ENCODE measurements at regions not wholly inside any gene's neighbourhood (a gene's known extent, or its start where the extent isn't known, plus 50 kb on each side); places are given as distances from the start of the nearest gene placed in this dataset.

DNA sequence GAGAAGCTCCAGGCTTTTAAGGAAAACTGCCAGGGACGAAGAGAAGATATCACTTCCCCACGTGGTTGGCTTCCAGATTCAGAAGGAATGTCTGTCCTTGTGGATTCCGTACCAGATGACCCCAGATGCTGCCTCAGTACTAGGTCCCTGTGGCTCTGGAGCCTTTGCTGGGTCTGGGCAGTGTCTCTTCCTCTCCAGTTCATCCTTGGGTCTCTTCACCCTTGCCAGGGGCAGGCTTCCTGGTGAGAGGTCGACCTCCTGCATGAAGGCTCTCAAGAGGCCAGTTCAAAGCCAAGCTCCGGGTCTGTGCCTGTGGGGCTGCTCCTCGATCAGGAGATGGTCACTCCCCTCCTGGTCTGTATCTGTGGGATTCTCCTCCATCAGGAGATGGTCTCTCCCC is 74.7 kb upstream of the B3GAT1 start:
- H3K4me2 ChIP-seq (ENCODE audit: low read depth, low read length), result no peak overlapping the region
- H3K9me3 ChIP-seq (ENCODE audit: low read length), result no peaks in the 10 kb centered on the region
- intact Hi-C loops (cut with micrococcal nuclease; ENCODE audit: unreplicated experiment), result no loop called here
- no peaks in the 10 kb centered on the region for H3K27me3 ChIP-seq (ENCODE audit: control insufficient read depth in 1 of 2, insufficient read depth in 2 of 2, low read length in 2 of 2)
- H3K9ac ChIP-seq (ENCODE audit: insufficient read depth, low read depth, low read length), result no peak overlapping the region
- DNase-seq (ENCODE audit: low spot score), result no peak
- no peak overlapping the region for H3K4me3 ChIP-seq (replicated peaks in 1 of 3; ENCODE audit: insufficient read depth in 1 of 3, low read depth in 2 of 3, low read length in 3 of 3)
- no peak overlapping the region for H2AFZ ChIP-seq (ENCODE audit: low read length)
- no peak for FAIRE-seq
- BruUV-seq (replicated peaks), result no TSS peak
- no peaks in the 10 kb centered on the region for H3K36me3 ChIP-seq (replicated peaks in 1 of 2; ENCODE audit: control insufficient read depth in 1 of 2, insufficient read depth in 2 of 2, low read length in 2 of 2)
- WGBS (ENCODE audit: low lambda C conversion rate), result 20% methylated on average over 3 of the region's 6 CpGs
- no peak for ATAC-seq
- H3K79me2 ChIP-seq (ENCODE audit: insufficient read depth, low read length), result no peaks in the 10 kb centered on the region
- in situ Hi-C loops (cut with HindIII; ENCODE audit: extremely low pct_ligation_motif_present, low pct_unique_long_range_greater_than_20kb), result no loop called here
- ChIA-PET POLR2A (no interaction called here), CTCF (ENCODE audit: low intra/inter-chr PET ratio, low total read pairs) (no interaction called here)
- no peak overlapping the region for H3K27ac ChIP-seq (ENCODE audit: extremely low read length, insufficient read depth, low read length)
- TF ChIP-seq ZNF619 (CRISPR knock-in tag; IDR thresholded peaks at IDR 0.05) (no peak), SALL2 (CRISPR knock-in tag; IDR thresholded peaks at IDR 0.05) (no peak), MYNN (CRISPR knock-in tag; IDR thresholded peaks at IDR 0.05; ENCODE audit: low read depth) (no peak)
- TF ChIP-seq, protein P1, sequence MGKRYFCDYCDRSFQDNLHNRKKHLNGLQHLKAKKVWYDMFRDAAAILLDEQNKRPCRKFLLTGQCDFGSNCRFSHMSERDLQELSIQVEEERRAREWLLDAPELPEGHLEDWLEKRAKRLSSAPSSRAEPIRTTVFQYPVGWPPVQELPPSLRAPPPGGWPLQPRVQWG (CRISPR knock-in tag; IDR thresholded peaks at IDR 0.05; ENCODE audit: borderline replicate concordance, low read depth), result no peak
- H4K20me1 ChIP-seq (ENCODE audit: insufficient read depth, low read length), result no peaks in the 10 kb centered on the region
- no peaks in the 10 kb centered on the region for H3K4me1 ChIP-seq (ENCODE audit: insufficient read depth, low read length)

DNA sequence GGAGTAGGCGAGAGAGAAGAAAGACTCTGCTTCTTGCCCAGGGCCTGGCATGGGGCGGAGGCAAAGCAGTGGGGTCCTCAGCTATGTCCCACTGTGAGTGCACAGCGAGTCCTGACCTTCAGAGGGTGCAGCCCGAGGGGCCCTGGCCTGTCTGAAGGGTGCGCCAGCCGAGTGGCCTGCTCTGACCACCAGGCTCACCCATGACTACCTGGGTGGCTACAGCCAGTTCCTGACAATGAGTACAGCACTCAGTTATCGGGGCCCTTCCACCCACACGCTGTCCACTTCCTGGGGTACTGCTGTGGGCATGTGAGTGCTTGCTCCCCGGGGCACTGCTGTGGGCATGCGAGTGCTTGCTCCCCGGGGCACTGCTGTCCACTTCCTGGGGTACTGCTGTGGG is 74.1 kb upstream of the B3GAT1 start:
- 30% methylated on average over 6 of the region's 11 CpGs for WGBS (ENCODE audit: low lambda C conversion rate)
- no peak overlapping the region for H3K4me3 ChIP-seq (replicated peaks in 1 of 3; ENCODE audit: insufficient read depth in 1 of 3, low read depth in 2 of 3, low read length in 3 of 3)
- in situ Hi-C loops (cut with HindIII; ENCODE audit: extremely low pct_ligation_motif_present, low pct_unique_long_range_greater_than_20kb), result no loop called here
- H3K9me3 ChIP-seq (ENCODE audit: low read length), result no peaks in the 10 kb centered on the region
- no peak for ATAC-seq
- FAIRE-seq, result no peak
- H3K4me2 ChIP-seq (ENCODE audit: low read depth, low read length), result no peak overlapping the region
- no peaks in the 10 kb centered on the region for H3K4me1 ChIP-seq (ENCODE audit: insufficient read depth, low read length)
- no peak overlapping the region for H3K9ac ChIP-seq (ENCODE audit: insufficient read depth, low read depth, low read length)
- CTCF ChIA-PET (ENCODE audit: low intra/inter-chr PET ratio, low total read pairs), result no interaction called here
- no peak for DNase-seq (ENCODE audit: low spot score)
- intact Hi-C loops (cut with micrococcal nuclease; ENCODE audit: unreplicated experiment), result no loop called here
- H2AFZ ChIP-seq (ENCODE audit: low read length), result no peak overlapping the region
- H3K36me3 ChIP-seq (replicated peaks in 1 of 2; ENCODE audit: control insufficient read depth in 1 of 2, insufficient read depth in 2 of 2, low read length in 2 of 2), result no peaks in the 10 kb centered on the region
- no TSS peak for BruUV-seq (replicated peaks)
- H4K20me1 ChIP-seq (ENCODE audit: insufficient read depth, low read length), result no peaks in the 10 kb centered on the region
- no peak overlapping the region for H3K27ac ChIP-seq (ENCODE audit: extremely low read length, insufficient read depth, low read length)
- H3K79me2 ChIP-seq (ENCODE audit: insufficient read depth, low read length), result no peaks in the 10 kb centered on the region
- POLR2A ChIA-PET, result no interaction called here
- H3K27me3 ChIP-seq (ENCODE audit: control insufficient read depth in 1 of 2, insufficient read depth in 2 of 2, low read length in 2 of 2), result peaks cover 0 to 3% of the 10 kb centered on the region in 2 experiments; a peak in 1 of 5 replicates
- TF ChIP-seq HOXA3 (CRISPR knock-in tag; IDR thresholded peaks at IDR 0.05), result no peak
- no peak for TF ChIP-seq ZNF713 (CRISPR knock-in tag; IDR thresholded peaks at IDR 0.05)
- TF ChIP-seq, protein P2, sequence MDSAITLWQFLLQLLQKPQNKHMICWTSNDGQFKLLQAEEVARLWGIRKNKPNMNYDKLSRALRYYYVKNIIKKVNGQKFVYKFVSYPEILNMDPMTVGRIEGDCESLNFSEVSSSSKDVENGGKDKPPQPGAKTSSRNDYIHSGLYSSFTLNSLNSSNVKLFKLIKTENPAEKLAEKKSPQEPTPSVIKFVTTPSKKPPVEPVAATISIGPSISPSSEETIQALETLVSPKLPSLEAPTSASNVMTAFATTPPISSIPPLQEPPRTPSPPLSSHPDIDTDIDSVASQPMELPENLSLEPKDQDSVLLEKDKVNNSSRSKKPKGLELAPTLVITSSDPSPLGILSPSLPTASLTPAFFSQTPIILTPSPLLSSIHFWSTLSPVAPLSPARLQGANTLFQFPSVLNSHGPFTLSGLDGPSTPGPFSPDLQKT (CRISPR knock-in tag; IDR thresholded peaks at IDR 0.05; ENCODE audit: borderline replicate concordance), result no peak
- TF ChIP-seq CREB1 (IDR thresholded peaks at IDR 0.05), result no peak
- no peak for TF ChIP-seq CREB1 (CRISPR knock-in tag; IDR thresholded peaks at IDR 0.05)
- no peak for TF ChIP-seq ZKSCAN1 (IDR thresholded peaks at IDR 0.05; ENCODE audit: low read length)
- no peak for TF ChIP-seq MLLT10 (CRISPR knock-in tag; IDR thresholded peaks at IDR 0.05)
- no peak for TF ChIP-seq U2AF2 (IDR thresholded peaks at IDR 0.05; ENCODE audit: low read depth, low read length)
- TF ChIP-seq, protein P3, sequence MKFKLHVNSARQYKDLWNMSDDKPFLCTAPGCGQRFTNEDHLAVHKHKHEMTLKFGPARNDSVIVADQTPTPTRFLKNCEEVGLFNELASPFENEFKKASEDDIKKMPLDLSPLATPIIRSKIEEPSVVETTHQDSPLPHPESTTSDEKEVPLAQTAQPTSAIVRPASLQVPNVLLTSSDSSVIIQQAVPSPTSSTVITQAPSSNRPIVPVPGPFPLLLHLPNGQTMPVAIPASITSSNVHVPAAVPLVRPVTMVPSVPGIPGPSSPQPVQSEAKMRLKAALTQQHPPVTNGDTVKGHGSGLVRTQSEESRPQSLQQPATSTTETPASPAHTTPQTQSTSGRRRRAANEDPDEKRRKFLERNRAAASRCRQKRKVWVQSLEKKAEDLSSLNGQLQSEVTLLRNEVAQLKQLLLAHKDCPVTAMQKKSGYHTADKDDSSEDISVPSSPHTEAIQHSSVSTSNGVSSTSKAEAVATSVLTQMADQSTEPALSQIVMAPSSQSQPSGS (CRISPR knock-in tag; IDR thresholded peaks at IDR 0.05), result no peak
- TF ChIP-seq ZNF354B (CRISPR knock-in tag; IDR thresholded peaks at IDR 0.05), result no peak
- TF ChIP-seq, protein P4, sequence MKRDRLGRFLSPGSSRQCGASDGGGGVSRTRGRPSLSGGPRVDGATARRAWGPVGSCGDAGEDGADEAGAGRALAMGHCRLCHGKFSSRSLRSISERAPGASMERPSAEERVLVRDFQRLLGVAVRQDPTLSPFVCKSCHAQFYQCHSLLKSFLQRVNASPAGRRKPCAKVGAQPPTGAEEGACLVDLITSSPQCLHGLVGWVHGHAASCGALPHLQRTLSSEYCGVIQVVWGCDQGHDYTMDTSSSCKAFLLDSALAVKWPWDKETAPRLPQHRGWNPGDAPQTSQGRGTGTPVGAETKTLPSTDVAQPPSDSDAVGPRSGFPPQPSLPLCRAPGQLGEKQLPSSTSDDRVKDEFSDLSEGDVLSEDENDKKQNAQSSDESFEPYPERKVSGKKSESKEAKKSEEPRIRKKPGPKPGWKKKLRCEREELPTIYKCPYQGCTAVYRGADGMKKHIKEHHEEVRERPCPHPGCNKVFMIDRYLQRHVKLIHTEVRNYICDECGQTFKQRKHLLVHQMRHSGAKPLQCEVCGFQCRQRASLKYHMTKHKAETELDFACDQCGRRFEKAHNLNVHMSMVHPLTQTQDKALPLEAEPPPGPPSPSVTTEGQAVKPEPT (CRISPR knock-in tag; IDR thresholded peaks at IDR 0.05; ENCODE audit: low read depth), result no peak
- TF ChIP-seq ZNF652 (CRISPR knock-in tag; IDR thresholded peaks at IDR 0.05; ENCODE audit: borderline replicate concordance, low read depth), result no peak
- TF ChIP-seq HDAC1 (CRISPR knock-in tag; IDR thresholded peaks at IDR 0.05), result no peak
